ENCODE measurements at regions not wholly inside any gene's neighbourhood (a gene's known extent, or its start where the extent isn't known, plus 50 kb on each side); places are given as distances from the start of the nearest gene placed in this dataset.

DNA sequence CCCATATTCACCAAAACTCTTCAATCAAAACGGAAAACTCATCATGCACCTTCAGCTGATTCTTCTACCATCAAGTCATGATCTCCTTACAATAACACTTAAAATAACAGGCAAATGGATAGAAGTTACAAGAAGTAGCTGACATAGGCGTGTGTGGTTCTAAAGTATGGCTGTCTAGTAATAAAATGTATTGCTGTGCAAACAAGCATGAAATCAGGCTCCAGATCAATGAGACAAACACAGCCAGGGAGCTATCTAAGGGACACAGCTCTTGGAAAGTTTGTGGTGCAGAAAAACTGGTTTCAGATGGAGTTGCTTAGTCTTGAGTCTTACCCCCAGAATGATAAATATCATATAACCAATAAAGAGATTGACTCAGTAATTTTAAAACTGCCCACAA is 434.8 kb upstream of the NOX3 start:
- Histone ChIP-seq H4K91ac (ENCODE audit: low read length) (no peak overlapping the region), H3K14ac (ENCODE audit: low read length in 2 of 2) (no peak overlapping the region), H2BK15ac (ENCODE audit: low read depth, poor library complexity, severe bottlenecking) (no peak overlapping the region), H2AFZ (ENCODE audit: low read depth, low read length) (no peak overlapping the region), H2BK120ac (ENCODE audit: low read depth, low read length) (no peak overlapping the region), H3K9ac (ENCODE audit: low read length) (no peak overlapping the region), H3K4me3 (ENCODE audit: insufficient read depth in 1 of 2, low read depth in 1 of 2, low read length in 2 of 2) (no peak overlapping the region), H2BK5ac (ENCODE audit: low read depth, low read length, poor library complexity, severe bottlenecking) (no peak overlapping the region), H3K27ac (ENCODE audit: low read length, poor library complexity, severe bottlenecking) (no peak overlapping the region), H3K27me3 (ENCODE audit: control insufficient read depth in 1 of 2, insufficient read depth in 1 of 2, low read length in 2 of 2) (no peaks in the 10 kb centered on the region), H3K9me3 (ENCODE audit: control insufficient read depth, low read length) (peaks cover 9% of the 10 kb centered on the region), H3K18ac (ENCODE audit: low read depth in 1 of 2, low read length in 2 of 2) (no peak overlapping the region), H3K4me2 (ENCODE audit: low read length, poor library complexity, severe bottlenecking) (no peak overlapping the region), H3K23ac (ENCODE audit: low read length in 2 of 2) (no peak overlapping the region), H2BK12ac (ENCODE audit: low read length in 2 of 2) (no peak overlapping the region), H3K79me1 (replicated peaks; ENCODE audit: low read length, poor library complexity, severe bottlenecking) (no peaks in the 10 kb centered on the region), H3K36me3 (ENCODE audit: control insufficient read depth in 1 of 2, insufficient read depth in 2 of 2, low read depth in 1 of 2, low read length in 2 of 2) (no peaks in the 10 kb centered on the region), H4K8ac (ENCODE audit: low read length) (no peak overlapping the region), H2AK5ac (ENCODE audit: low read length, severe bottlenecking) (no peak overlapping the region), H3K4me1 (ENCODE audit: control insufficient read depth, insufficient read depth, low read depth, low read length) (no peaks in the 10 kb centered on the region), H3K4ac (ENCODE audit: low read depth in 1 of 2, low read length in 2 of 2) (no peak overlapping the region)
- DNase-seq: no peak
- WGBS: 50% methylated on average over 2 of the region's 2 CpGs

- Histone ChIP-seq H3K4ac (ENCODE audit: low read depth in 1 of 2, low read length in 2 of 2) (no peak overlapping the region), H3K23ac (ENCODE audit: low read length in 2 of 2) (no peak overlapping the region), H3K79me1 (replicated peaks; ENCODE audit: low read length, poor library complexity, severe bottlenecking) (no peaks in the 10 kb centered on the region), H3K27ac (ENCODE audit: low read length, poor library complexity, severe bottlenecking) (no peak overlapping the region), H3K36me3 (ENCODE audit: control insufficient read depth in 1 of 2, insufficient read depth in 2 of 2, low read depth in 1 of 2, low read length in 2 of 2) (no peaks in the 10 kb centered on the region), H2AFZ (ENCODE audit: low read depth, low read length) (no peak overlapping the region), H3K9me3 (ENCODE audit: control insufficient read depth, low read length) (peaks cover 9% of the 10 kb centered on the region), H2BK120ac (ENCODE audit: low read depth, low read length) (no peak overlapping the region), H3K4me2 (ENCODE audit: low read length, poor library complexity, severe bottlenecking) (no peak overlapping the region), H3K18ac (ENCODE audit: low read depth in 1 of 2, low read length in 2 of 2) (no peak overlapping the region), H3K9ac (ENCODE audit: low read length) (no peak overlapping the region), H2BK5ac (ENCODE audit: low read depth, low read length, poor library complexity, severe bottlenecking) (no peak overlapping the region), H3K4me3 (ENCODE audit: insufficient read depth in 1 of 2, low read depth in 1 of 2, low read length in 2 of 2) (no peak overlapping the region), H3K4me1 (ENCODE audit: control insufficient read depth, insufficient read depth, low read depth, low read length) (no peaks in the 10 kb centered on the region), H4K8ac (ENCODE audit: low read length) (no peak overlapping the region), H3K14ac (ENCODE audit: low read length in 2 of 2) (no peak overlapping the region), H2BK12ac (ENCODE audit: low read length in 2 of 2) (no peak overlapping the region), H2AK5ac (ENCODE audit: low read length, severe bottlenecking) (no peak overlapping the region), H2BK15ac (ENCODE audit: low read depth, poor library complexity, severe bottlenecking) (no peak overlapping the region), H4K91ac (ENCODE audit: low read length) (no peak overlapping the region), H3K27me3 (ENCODE audit: control insufficient read depth in 1 of 2, insufficient read depth in 1 of 2, low read length in 2 of 2) (no peaks in the 10 kb centered on the region)
- DNase-seq: no peak
- 76% methylated on average over 1 of the region's 3 CpGs for WGBS
Observed at GRCh38 chr6:155889410-155889809, 433.8 kb upstream of the NOX3 start.

GRCh38 chr6:155887421-155887820 is 431.8 kb upstream of the NOX3 start:
- H2BK120ac ChIP-seq (ENCODE audit: low read depth, low read length): no peak overlapping the region
- H3K4ac ChIP-seq (ENCODE audit: low read depth in 1 of 2, low read length in 2 of 2): no peak overlapping the region
- no peaks in the 10 kb centered on the region for H3K36me3 ChIP-seq (ENCODE audit: control insufficient read depth in 1 of 2, insufficient read depth in 2 of 2, low read depth in 1 of 2, low read length in 2 of 2)
- 86% methylated on average over 4 of the region's 4 CpGs for WGBS
- no peak overlapping the region for H3K4me3 ChIP-seq (ENCODE audit: insufficient read depth in 1 of 2, low read depth in 1 of 2, low read length in 2 of 2)
- no peaks in the 10 kb centered on the region for H3K27me3 ChIP-seq (ENCODE audit: control insufficient read depth in 1 of 2, insufficient read depth in 1 of 2, low read length in 2 of 2)
- no peak overlapping the region for H3K14ac ChIP-seq (ENCODE audit: low read length in 2 of 2)
- H4K8ac ChIP-seq (ENCODE audit: low read length): no peak overlapping the region
- no peak overlapping the region for H4K91ac ChIP-seq (ENCODE audit: low read length)
- H3K4me1 ChIP-seq (ENCODE audit: control insufficient read depth, insufficient read depth, low read depth, low read length): no peaks in the 10 kb centered on the region
- H2AFZ ChIP-seq (ENCODE audit: low read depth, low read length): no peak overlapping the region
- H2BK12ac ChIP-seq (ENCODE audit: low read length in 2 of 2): peak overlapping the region in 1 of 2 experiments; percentile 39
- H3K9ac ChIP-seq (ENCODE audit: low read length): no peak overlapping the region
- H3K9me3 ChIP-seq (ENCODE audit: control insufficient read depth, low read length): peaks cover 5% of the 10 kb centered on the region
- no peak overlapping the region for H3K4me2 ChIP-seq (ENCODE audit: low read length, poor library complexity, severe bottlenecking)
- no peak overlapping the region for H3K18ac ChIP-seq (ENCODE audit: low read depth in 1 of 2, low read length in 2 of 2)
- H2BK15ac ChIP-seq (ENCODE audit: low read depth, poor library complexity, severe bottlenecking): no peak overlapping the region
- no peak overlapping the region for H3K27ac ChIP-seq (ENCODE audit: low read length, poor library complexity, severe bottlenecking)
- no peak overlapping the region for H2AK5ac ChIP-seq (ENCODE audit: low read length, severe bottlenecking)
- H2BK5ac ChIP-seq (ENCODE audit: low read depth, low read length, poor library complexity, severe bottlenecking): no peak overlapping the region
- no peak overlapping the region for H3K23ac ChIP-seq (ENCODE audit: low read length in 2 of 2)
- DNase-seq: no peak
- H3K79me1 ChIP-seq (replicated peaks; ENCODE audit: low read length, poor library complexity, severe bottlenecking): no peaks in the 10 kb centered on the region

- Histone ChIP-seq H4K8ac (ENCODE audit: low read length) (peak overlapping the region; percentile 30), H3K4me3 (ENCODE audit: insufficient read depth in 1 of 2, low read depth in 1 of 2, low read length in 2 of 2) (no peak overlapping the region), H3K18ac (ENCODE audit: low read depth in 1 of 2, low read length in 2 of 2) (no peak overlapping the region), H3K4me2 (ENCODE audit: low read length, poor library complexity, severe bottlenecking) (no peak overlapping the region), H4K91ac (ENCODE audit: low read length) (no peak overlapping the region), H3K36me3 (ENCODE audit: control insufficient read depth in 1 of 2, insufficient read depth in 2 of 2, low read depth in 1 of 2, low read length in 2 of 2) (no peaks in the 10 kb centered on the region), H3K14ac (ENCODE audit: low read length in 2 of 2) (no peak overlapping the region), H2AK5ac (ENCODE audit: low read length, severe bottlenecking) (no peak overlapping the region), H3K4me1 (ENCODE audit: control insufficient read depth, insufficient read depth, low read depth, low read length) (peaks cover 2% of the 10 kb centered on the region), H2AFZ (ENCODE audit: low read depth, low read length) (no peak overlapping the region), H2BK5ac (ENCODE audit: low read depth, low read length, poor library complexity, severe bottlenecking) (no peak overlapping the region), H3K9ac (ENCODE audit: low read length) (peak overlapping the region; percentile 41), H3K27me3 (ENCODE audit: control insufficient read depth in 1 of 2, insufficient read depth in 1 of 2, low read length in 2 of 2) (no peaks in the 10 kb centered on the region), H3K9me3 (ENCODE audit: control insufficient read depth, low read length) (peaks cover 2% of the 10 kb centered on the region), H2BK12ac (ENCODE audit: low read length in 2 of 2) (no peak overlapping the region), H3K27ac (ENCODE audit: low read length, poor library complexity, severe bottlenecking) (no peak overlapping the region), H3K23ac (ENCODE audit: low read length in 2 of 2) (no peak overlapping the region), H2BK120ac (ENCODE audit: low read depth, low read length) (no peak overlapping the region), H3K79me1 (replicated peaks; ENCODE audit: low read length, poor library complexity, severe bottlenecking) (no peaks in the 10 kb centered on the region), H3K4ac (ENCODE audit: low read depth in 1 of 2, low read length in 2 of 2) (peak overlapping the region in 1 of 2 experiments; percentile 49), H2BK15ac (ENCODE audit: low read depth, poor library complexity, severe bottlenecking) (no peak overlapping the region)
- DNase-seq: peak; percentile 84
- 0% methylated on average over 3 of the region's 3 CpGs for WGBS
Observed at GRCh38 chr6:155883741-155884140, 428.1 kb upstream of the NOX3 start.
